Caki2 (cell line): ENCODE measurements at regions not wholly inside any gene's neighbourhood (a gene's known extent, or its start where the extent isn't known, plus 50 kb on each side); places are given as distances from the start of the nearest gene placed in this dataset.
A peak's percentile ranks its signal among the peaks of the same experiment; 100 is the strongest.
"Not testable (repeated sequence)": the region's sequence is repeated elsewhere in the genome, so short reads cannot be mapped to it uniquely, and the experiment has no call there.

Source experiments
- DNase-seq: peaks from one replicate; pipeline ENCODE4 v3.0.0-alpha.2; 2015; ENCODE audit warnings: low read depth
- in situ Hi-C: cut with HindIII; loops from 2 replicates; pipeline ENCODE4 v1.10.0; 2016; ENCODE audit warnings: low sequenced_read_pairs, low pct_unique_long_range_greater_than_20kb, mixed read lengths

DNA sequence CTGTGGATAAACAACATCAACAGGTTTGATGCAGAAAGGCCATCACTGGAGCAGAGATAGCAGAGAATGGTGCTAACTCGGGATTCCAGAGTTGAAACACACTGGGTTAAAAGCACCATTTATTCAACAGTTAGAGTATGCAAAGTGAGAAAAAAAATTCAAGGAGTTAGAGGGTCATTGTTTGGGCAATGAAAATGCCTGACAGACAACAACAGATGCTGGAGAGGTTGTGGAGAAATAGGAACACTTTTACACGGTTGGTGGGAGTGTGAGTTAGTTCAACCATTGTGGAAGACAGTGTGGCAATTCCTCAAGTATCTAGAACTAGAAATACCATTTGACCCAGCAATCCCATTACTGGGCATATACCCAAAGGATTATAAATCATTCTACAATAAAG lies 77.4 kb upstream of the SEMA3C start:
- in situ Hi-C loops, DNase-seq: not testable (repeated sequence)

DNA sequence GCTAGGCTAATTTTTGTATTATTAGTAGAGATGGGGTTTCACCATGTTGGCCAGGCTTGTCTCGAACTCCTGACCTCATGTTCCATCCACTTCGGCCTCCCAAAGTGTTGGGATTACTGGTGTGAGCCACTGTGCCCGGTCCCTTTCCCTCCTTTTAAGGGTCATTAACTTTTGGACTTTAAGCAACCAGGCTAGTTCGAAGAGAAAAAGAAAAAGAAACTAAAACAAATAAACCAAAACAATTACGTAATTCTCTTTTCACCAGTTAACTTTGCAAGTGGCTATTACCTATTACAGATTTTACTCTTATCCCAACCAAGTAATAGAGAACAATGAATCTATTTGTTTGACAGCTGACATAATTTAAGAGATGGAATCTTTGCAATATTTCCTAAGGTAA lies 72.8 kb upstream of the SEMA3C start:
- in situ Hi-C loops = no loop called here
- DNase-seq = peak; percentile 39

DNA sequence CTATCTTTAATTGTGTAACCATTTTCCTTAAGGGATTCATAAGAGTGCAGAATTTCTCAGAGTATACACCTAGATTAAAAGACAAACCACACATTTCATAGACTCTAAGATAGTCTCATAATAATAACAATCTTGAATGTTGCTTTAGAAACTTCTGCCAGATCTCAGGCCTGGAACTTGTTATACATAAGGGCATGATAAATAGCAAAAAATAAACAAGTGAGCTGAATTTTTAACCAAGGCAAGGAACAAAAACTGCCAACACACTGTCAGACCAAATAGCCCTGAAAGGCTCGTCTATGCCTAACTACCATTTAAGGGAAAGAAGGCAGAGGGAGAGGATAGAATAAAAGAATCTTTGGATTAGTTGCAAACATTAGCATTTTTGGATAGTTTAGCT lies 65.8 kb upstream of the SEMA3C start:
- DNase-seq = no peak
- in situ Hi-C loops = no loop called here

DNA sequence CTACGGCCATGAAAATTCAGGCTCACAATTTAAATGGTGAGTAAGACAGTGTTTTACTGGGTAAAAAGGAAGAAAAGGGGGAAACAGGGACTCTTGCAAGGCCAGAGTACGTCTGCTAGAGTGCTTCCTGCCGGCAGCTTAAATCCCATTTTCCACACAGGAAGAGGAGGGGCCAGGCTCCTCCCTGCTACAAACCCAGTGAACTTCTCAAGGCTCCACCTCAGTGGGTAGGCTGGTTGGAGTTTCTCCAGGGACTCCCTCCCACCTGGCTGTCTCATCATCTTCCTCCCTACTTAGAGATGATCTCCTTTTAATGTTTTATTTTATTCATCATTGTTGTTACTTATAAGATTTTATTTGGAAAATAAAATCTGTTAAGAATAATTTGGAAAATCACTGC lies 62.6 kb upstream of the SEMA3C start:
- in situ Hi-C loops = no loop called here
- no peak for DNase-seq

DNA sequence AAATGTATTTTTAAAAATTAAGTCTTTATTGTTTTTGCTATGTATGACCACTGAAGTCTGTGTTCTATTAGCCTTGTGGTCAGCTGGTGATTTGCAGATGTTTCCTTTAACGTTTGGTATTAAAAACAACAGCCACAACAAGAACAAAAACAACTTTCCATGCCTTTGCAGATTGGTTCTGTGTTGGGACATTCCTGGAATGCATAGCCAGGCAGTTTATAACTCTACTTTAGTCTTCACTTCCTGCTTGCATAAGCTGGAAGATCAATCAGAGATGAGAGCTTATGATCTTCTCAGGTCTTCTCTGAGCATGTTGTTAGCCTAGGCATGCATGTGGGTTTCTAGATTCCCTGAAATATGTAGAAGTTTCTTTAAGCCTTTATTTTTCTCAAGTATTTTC lies 58.9 kb upstream of the SEMA3C start:
- in situ Hi-C loops = no loop called here
- DNase-seq = no peak

DNA sequence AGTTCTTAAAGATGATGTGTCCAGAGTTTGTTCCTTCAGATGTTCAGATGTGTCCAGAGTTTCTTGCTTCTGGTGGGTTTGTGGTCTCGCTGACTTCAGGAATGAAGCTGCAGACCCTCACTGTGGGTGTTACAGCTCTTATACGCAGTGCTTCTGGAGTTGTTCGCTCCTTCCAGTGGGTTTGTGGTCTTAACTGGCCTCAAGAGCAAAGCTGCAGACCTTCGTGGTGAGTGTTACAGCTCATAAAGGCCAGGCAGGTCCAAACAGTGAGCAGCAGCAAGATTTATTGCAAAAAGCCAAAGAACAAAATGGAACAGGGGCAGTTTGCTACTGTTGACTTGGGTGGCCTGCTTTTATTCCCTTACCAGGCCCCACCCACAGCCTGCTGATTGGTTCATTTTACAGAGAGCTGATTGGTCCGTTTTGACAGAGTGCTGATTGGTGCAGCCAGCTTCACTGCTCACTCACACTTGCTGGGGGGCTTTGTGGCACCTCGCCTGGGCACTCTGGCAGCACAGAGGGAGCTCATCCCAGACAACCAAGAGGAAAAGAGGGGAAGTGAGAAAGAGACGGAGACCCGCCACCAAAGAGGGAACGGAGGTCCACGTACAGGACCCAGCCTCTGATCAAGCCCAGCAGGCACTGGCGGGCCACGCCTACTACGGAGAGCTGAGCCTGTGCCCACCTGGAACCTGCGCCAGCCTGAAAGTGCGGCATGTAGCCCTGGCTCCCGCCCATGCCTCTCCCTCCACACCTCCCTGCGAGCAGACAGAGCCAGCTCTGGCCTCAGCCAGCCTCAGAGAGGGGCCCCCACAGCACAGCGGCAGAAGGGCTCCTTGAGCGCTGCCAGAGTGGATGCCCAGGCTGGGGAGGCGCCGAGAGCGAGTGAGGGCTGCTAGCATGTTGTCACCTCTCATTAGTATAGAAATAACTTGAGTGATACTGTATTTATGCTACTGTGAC lies 55.8 kb upstream of the SEMA3C start:
- in situ Hi-C loops = no loop called here
- no peak for DNase-seq

DNA sequence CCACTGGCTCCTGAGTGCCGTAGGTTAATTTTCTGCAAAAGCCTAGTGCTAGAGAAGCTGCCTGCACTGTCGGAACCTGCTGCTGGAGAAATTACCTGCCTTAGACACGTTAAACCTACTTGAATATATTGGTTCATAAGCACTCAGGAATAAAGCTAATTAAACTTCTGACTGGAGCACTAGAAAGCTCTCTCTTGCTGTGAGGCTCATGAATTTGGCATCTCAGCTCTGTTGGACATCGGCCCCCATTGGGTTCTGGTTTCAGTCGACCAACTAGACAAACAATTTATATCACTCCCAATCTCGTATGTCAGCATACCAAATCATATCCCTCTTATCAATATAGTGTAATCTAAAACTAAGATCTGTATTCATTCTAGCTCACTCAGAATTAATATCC lies 52.4 kb upstream of the SEMA3C start:
- in situ Hi-C loops = no loop called here
- DNase-seq = no peak
